ENCODE measurements at regions not wholly inside any gene's neighbourhood (a gene's known extent, or its start where the extent isn't known, plus 50 kb on each side); places are given as distances from the start of the nearest gene placed in this dataset.
"Not testable (repeated sequence)": the region's sequence is repeated elsewhere in the genome, so short reads cannot be mapped to it uniquely, and the experiment has no call there.

DNA sequence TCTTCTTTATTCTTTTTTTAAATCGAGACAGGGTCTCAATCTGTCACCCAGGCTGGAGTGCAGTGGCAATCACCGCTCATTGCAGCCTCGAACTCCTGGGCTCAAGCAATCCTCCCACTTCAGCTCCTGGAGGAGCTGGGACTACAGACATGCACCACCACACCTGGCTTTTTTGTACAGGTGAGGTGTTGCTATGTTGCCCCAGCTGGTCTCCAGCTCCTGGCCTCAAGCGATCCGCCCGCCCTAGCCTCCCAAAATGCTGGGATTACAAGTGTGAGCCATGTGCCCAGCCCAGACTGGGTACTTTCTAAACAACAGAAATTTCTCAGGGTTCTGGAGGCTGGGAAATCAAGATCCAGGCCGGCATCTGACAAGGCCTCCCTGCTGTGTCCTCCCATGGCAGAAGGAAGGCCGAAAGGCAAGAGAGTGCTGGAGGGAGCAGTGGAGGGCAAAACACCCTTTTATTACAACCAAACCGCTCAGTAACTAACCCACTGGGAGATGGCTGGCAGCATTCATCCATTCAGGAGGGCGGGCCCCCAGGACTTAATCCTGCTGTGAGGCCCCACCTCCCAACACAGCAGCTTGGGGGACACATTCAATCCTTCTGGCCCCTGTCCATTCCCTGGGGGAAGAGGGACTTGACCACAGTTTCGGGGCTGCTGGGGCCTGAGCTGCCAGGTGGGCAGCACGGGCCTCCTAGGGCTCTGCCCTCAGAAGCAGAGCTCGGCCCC, 76.6 kb downstream of the KCNJ18 start:
- intact Hi-C loops (cut with micrococcal nuclease); H3K27me3 Mint-ChIP-seq; H3K4me3 ChIP-seq (ENCODE audit: low read length in 2 of 2); H3K36me3 ChIP-seq (ENCODE audit: insufficient read depth, low read length); H3K27me3 ChIP-seq (ENCODE audit: insufficient read depth, low read length); H3K4me1 Mint-ChIP-seq; POLR2A ChIA-PET (ENCODE audit: partially characterized antibody); H3K9me3 ChIP-seq (ENCODE audit: control insufficient read depth in 1 of 2, low read length in 2 of 2); H3K36me3 Mint-ChIP-seq; H3K27ac ChIP-seq (ENCODE audit: low read depth, low read length); DNase-seq; CTCF ChIA-PET (ENCODE audit: partially characterized antibody); H3K4me3 Mint-ChIP-seq; H3K4me1 ChIP-seq (ENCODE audit: insufficient read depth, low read length); H3K27ac Mint-ChIP-seq: not testable (repeated sequence)
- H3K9me3 Mint-ChIP-seq, result peaks cover 0 to 14% (median 3%) of the 10 kb centered on the region in 8 donors

DNA sequence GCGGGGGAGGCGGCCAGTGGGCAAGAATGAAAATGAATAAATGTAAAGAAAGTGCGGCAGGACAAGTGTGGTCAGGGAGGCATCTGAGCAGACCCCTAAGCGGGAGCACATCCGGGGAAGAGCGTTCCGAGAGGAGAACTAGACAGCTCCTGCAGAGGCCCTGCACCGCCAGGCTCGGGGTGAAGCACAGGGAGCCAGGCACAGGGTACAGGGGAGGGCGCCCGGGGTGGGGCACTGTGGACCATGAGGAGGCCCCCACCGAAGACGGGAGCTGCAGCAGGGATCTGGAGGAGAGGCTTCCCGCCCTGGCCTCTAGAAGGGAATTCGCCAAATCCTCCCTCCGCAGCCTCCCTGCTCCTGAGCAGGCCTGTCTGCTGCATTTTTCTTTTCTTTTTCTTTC, 77.5 kb downstream of the KCNJ18 start:
- H3K4me3 ChIP-seq (ENCODE audit: low read length in 2 of 2); intact Hi-C loops (cut with micrococcal nuclease); H3K9me3 ChIP-seq (ENCODE audit: control insufficient read depth in 1 of 2, low read length in 2 of 2); H3K27me3 Mint-ChIP-seq; H3K27me3 ChIP-seq (ENCODE audit: insufficient read depth, low read length); H3K27ac Mint-ChIP-seq; H3K9me3 Mint-ChIP-seq; H3K36me3 Mint-ChIP-seq; POLR2A ChIA-PET (ENCODE audit: partially characterized antibody); CTCF ChIA-PET (ENCODE audit: partially characterized antibody); DNase-seq; H3K4me1 ChIP-seq (ENCODE audit: insufficient read depth, low read length); H3K4me1 Mint-ChIP-seq; H3K27ac ChIP-seq (ENCODE audit: low read depth, low read length); H3K4me3 Mint-ChIP-seq; H3K36me3 ChIP-seq (ENCODE audit: insufficient read depth, low read length): not testable (repeated sequence)

DNA sequence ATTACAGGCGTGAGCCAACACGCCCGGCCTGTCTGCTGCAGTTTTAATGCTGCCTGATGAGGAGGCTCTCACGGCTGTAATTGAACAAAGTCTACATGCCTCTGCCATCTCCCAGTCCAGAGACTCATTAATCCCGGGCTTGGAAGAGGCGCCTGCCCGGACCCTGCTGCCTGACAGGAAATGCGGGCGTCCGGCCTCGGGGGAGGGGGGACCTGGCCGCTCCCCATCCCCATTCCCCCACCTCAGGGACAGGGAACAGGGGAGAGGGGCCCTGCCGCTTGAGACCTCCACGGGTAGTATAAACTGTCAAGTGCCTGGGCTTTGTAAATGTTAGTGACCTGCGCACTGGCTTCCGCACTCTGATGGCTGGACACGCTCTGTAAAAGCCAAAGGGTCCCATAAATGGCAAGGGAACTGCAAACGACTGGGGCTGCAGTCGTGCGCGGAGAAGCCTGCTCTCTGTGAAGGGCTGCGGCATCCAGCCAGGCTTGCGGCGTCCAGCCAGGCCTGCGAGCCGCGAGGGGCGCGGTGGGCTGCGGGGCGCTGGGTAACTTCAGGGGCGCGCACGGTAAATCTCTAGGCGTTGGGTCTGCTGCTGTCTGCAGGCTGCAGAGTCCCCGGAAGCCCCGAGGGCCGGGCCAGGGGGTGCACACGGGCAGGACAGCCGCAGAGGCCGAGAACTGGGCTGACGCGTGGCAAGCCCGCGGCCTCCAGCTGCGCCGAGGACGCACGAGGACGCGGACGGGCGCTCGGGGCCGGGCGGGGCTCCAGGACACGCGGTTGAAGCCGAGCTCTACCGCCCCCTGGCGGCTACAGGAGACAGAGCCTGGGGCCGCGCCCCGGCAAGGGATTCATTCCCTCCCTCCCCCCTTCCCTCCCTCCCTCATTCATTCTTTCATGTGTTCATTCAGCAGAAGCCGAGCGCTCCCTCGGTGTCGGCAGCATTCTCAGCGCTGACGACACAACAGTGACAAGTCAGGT, 78.4 kb downstream of the KCNJ18 start:
- POLR2A ChIA-PET (ENCODE audit: partially characterized antibody); H3K4me3 ChIP-seq (ENCODE audit: low read length in 2 of 2); H3K27me3 Mint-ChIP-seq; DNase-seq; H3K36me3 ChIP-seq (ENCODE audit: insufficient read depth, low read length); H3K4me3 Mint-ChIP-seq; H3K36me3 Mint-ChIP-seq; H3K27ac Mint-ChIP-seq; H3K9me3 ChIP-seq (ENCODE audit: control insufficient read depth in 1 of 2, low read length in 2 of 2); H3K27ac ChIP-seq (ENCODE audit: low read depth, low read length); intact Hi-C loops (cut with micrococcal nuclease); CTCF ChIA-PET (ENCODE audit: partially characterized antibody); H3K4me1 Mint-ChIP-seq; H3K4me1 ChIP-seq (ENCODE audit: insufficient read depth, low read length); H3K9me3 Mint-ChIP-seq; H3K27me3 ChIP-seq (ENCODE audit: insufficient read depth, low read length): not testable (repeated sequence)

DNA sequence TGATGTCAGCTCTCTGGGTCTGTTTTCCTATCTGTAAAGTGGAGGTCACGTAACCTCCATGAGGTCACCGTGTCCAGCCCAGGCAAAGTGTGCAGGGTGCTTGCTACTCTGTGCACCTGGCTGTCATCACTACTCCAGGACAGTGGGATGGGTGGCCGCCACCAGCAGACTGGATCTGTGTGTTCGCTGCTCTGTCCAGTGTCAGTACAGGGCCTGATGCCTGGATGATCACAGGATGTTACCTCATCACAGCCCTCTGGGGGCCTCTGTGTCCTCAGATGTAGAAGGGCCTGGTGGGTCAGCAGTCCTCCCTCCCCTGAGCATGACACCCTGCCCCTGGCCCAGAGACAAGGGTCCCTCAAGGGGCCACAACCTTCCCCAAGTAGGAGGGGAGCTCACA, 80.0 kb downstream of the KCNJ18 start:
- Histone ChIP-seq H3K9me3 (ENCODE audit: control insufficient read depth in 1 of 2, low read length in 2 of 2) (no peaks in the 10 kb centered on the region), H3K4me3 (ENCODE audit: low read length in 2 of 2) (no peak overlapping the region), H3K36me3 (ENCODE audit: insufficient read depth, low read length) (no peaks in the 10 kb centered on the region), H3K4me1 (ENCODE audit: insufficient read depth, low read length) (no peaks in the 10 kb centered on the region), H3K27me3 (ENCODE audit: insufficient read depth, low read length) (no peaks in the 10 kb centered on the region), H3K27ac (ENCODE audit: low read depth, low read length) (no peak overlapping the region)
- DNase-seq, result no peak
- H3K36me3 Mint-ChIP-seq, result peaks cover 0 to 1% of the 10 kb centered on the region in 2 donors
- ChIA-PET CTCF (ENCODE audit: partially characterized antibody) (no interaction called here), POLR2A (ENCODE audit: partially characterized antibody) (no interaction called here)
- no peak overlapping the region for H3K4me3 Mint-ChIP-seq
- intact Hi-C loops (cut with micrococcal nuclease), result no loop called here
- H3K27ac Mint-ChIP-seq, result no peak overlapping the region
- H3K9me3 Mint-ChIP-seq, result peaks cover 0 to 8% (median 3%) of the 10 kb centered on the region in 8 donors
- H3K27me3 Mint-ChIP-seq, result no peaks in the 10 kb centered on the region
- H3K4me1 Mint-ChIP-seq, result no peaks in the 10 kb centered on the region

DNA sequence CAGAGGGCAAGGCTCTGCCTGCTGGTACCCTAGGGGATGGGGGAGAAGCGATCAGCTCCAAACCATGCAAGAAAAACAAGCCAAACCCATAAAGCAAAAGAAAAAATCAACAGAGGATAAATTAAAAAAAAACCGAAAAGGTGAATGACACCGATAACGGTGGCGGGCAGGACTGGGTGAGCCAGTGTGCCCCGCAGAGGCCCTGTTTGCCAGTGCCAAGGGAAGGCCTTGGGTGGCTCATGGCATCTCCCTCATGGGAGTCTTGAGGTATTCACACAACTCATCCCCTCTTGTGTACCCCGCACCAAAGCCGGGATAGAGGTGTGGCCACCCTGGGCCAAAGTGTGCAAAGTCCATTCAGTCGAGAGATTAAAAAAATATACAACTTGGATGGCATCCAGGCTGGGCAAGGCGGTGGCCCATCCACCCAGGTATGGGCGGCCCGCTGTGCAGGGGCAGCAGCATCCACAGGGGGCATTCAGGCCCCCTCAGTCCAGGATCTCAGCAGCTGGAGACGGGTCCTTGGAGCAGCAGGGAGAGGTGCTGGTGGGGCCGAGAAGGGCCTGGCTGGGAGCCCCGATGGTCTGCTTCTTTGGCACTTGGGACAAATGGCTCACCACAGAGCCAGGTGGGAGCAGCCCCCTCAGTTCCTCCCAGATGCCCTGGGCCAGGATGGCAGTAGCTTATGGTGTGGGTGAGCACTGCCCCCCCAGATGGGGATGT, 80.8 kb downstream of the KCNJ18 start:
- CTCF ChIA-PET (ENCODE audit: partially characterized antibody); H3K36me3 ChIP-seq (ENCODE audit: insufficient read depth, low read length); H3K36me3 Mint-ChIP-seq; POLR2A ChIA-PET (ENCODE audit: partially characterized antibody); H3K4me1 Mint-ChIP-seq; intact Hi-C loops (cut with micrococcal nuclease); H3K9me3 Mint-ChIP-seq; H3K27me3 ChIP-seq (ENCODE audit: insufficient read depth, low read length); H3K27ac ChIP-seq (ENCODE audit: low read depth, low read length); H3K27me3 Mint-ChIP-seq; H3K4me1 ChIP-seq (ENCODE audit: insufficient read depth, low read length); H3K27ac Mint-ChIP-seq; H3K4me3 Mint-ChIP-seq; H3K4me3 ChIP-seq (ENCODE audit: low read length in 2 of 2); H3K9me3 ChIP-seq (ENCODE audit: control insufficient read depth in 1 of 2, low read length in 2 of 2); DNase-seq: not testable (repeated sequence)

DNA sequence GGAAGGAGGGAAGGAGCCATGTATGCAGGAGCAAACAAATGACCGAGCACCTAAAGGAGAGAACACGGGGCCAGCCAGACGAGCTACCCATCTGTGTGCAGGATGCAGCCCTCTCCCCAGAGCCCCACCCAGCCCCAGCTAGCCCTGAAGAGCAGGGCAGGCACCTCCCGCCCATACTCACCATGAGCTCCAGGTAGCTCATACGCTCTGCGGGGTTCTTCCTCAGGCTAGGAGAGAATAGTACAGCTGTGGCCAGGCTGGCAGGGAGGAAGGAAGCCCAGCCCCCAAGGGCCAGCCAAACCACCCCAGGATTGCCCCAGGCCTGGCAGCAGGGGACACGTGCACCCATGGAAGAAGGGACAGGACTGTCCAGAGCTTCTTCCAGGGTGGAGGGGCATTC, 81.9 kb downstream of the KCNJ18 start:
- intact Hi-C loops (cut with micrococcal nuclease), result no loop called here
- POLR2A ChIA-PET (ENCODE audit: partially characterized antibody), result no interaction called here
- no peak for DNase-seq
- no peaks in the 10 kb centered on the region for H3K27me3 ChIP-seq (ENCODE audit: insufficient read depth, low read length)
- no peaks in the 10 kb centered on the region for H3K4me1 Mint-ChIP-seq
- H3K4me3 ChIP-seq (ENCODE audit: low read length in 2 of 2), result no peak overlapping the region
- no peak overlapping the region for H3K4me3 Mint-ChIP-seq
- H3K9me3 ChIP-seq (ENCODE audit: control insufficient read depth in 1 of 2, low read length in 2 of 2), result no peaks in the 10 kb centered on the region
- H3K27ac ChIP-seq (ENCODE audit: low read depth, low read length), result no peak overlapping the region
- no peaks in the 10 kb centered on the region for H3K27me3 Mint-ChIP-seq
- peaks cover 0 to 4% (median under 1%) of the 10 kb centered on the region in 8 donors for H3K9me3 Mint-ChIP-seq
- H3K27ac Mint-ChIP-seq, result no peak overlapping the region
- H3K36me3 Mint-ChIP-seq, result peaks cover 0 to 1% of the 10 kb centered on the region in 2 donors
- CTCF ChIA-PET (ENCODE audit: partially characterized antibody), result no interaction called here
- H3K4me1 ChIP-seq (ENCODE audit: insufficient read depth, low read length), result no peaks in the 10 kb centered on the region
- H3K36me3 ChIP-seq (ENCODE audit: insufficient read depth, low read length), result no peaks in the 10 kb centered on the region

DNA sequence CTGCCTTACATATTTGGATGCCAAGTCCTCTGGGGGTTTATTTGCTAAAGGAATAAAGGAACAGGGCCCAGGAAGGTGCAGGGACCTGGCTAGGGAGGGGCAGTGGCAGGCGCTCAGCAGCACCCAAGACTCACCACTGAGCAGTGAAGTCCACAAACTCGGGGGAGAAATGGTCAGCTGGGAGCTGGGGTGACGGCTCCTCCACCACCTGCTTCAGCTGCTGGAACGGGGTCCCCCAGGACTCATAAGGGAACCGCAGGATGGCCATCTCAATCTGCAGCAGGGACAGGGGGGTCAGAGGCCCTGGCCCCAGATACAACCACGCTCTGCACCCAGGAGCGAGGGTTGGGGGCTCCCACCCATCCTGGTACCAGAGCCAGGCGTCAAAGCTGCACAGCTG, 83.2 kb downstream of the KCNJ18 start:
- intact Hi-C loops (cut with micrococcal nuclease); H3K4me1 Mint-ChIP-seq: not testable (repeated sequence)

More for the DNA sequence above, 83.2 kb downstream of the KCNJ18 start:
- H3K27me3 ChIP-seq (ENCODE audit: insufficient read depth, low read length); H3K4me3 Mint-ChIP-seq; H3K27ac Mint-ChIP-seq; H3K9me3 ChIP-seq (ENCODE audit: control insufficient read depth in 1 of 2, low read length in 2 of 2); POLR2A ChIA-PET (ENCODE audit: partially characterized antibody); H3K4me3 ChIP-seq (ENCODE audit: low read length in 2 of 2); H3K4me1 ChIP-seq (ENCODE audit: insufficient read depth, low read length); H3K9me3 Mint-ChIP-seq; H3K27me3 Mint-ChIP-seq; H3K27ac ChIP-seq (ENCODE audit: low read depth, low read length); H3K36me3 Mint-ChIP-seq; DNase-seq; H3K36me3 ChIP-seq (ENCODE audit: insufficient read depth, low read length); CTCF ChIA-PET (ENCODE audit: partially characterized antibody): not testable (repeated sequence)
